GM18867 (cell line): ENCODE measurements at regions not wholly inside any gene's neighbourhood (a gene's known extent, or its start where the extent isn't known, plus 50 kb on each side); places are given as distances from the start of the nearest gene placed in this dataset.
A peak's percentile ranks its signal among the peaks of the same experiment; 100 is the strongest.
"Not testable (repeated sequence)": the region's sequence is repeated elsewhere in the genome, so short reads cannot be mapped to it uniquely, and the experiment has no call there.

Source experiments
- ATAC-seq: cut with Tn5 transposase; IDR thresholded peaks from one replicate; pipeline ENCODE4 v1.9.1; 2021; ENCODE audit warnings: mild to moderate bottlenecking, moderate library complexity; ENCODE audit not compliant: unreplicated experiment

DNA sequence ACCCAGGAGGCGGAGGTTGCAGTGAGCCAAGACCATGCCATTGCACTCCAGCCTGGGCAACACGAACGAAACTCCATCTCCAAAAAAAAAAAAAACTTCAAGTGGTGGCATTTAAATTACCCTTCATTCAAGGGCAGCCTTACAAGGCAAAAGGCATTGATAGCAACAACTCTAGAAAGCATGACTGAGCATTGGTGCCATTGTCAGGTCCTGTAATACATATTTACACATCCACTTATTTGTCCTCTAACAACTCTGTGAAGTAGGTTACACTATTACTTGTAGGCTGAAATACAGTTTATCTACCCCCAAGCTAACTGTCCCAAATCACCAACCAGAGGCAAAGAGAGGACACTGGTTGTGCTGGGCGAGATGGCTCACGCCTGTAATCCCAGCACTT lies 52.7 kb upstream of the LARP1 start:
- ATAC-seq = no peak

DNA sequence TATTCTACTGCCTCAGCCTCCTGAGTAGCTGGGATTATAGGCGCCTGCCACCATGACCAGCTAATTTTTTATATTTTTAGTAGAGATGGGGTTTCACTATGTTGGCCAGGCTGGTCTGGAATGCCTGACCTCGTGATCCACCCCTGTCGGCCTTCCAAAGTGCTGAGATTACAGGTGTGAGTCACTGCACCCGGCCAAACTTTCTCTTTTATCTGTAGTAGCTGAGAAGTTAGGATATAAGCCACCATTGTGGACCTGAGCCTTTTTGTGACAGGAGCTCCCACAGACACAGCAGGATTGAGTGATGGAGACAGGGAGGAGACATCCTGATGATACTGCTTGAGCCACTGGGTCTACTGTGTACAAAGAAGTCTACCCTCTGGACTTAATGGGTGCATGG lies 53.5 kb upstream of the LARP1 start:
- ATAC-seq = not testable (repeated sequence)

DNA sequence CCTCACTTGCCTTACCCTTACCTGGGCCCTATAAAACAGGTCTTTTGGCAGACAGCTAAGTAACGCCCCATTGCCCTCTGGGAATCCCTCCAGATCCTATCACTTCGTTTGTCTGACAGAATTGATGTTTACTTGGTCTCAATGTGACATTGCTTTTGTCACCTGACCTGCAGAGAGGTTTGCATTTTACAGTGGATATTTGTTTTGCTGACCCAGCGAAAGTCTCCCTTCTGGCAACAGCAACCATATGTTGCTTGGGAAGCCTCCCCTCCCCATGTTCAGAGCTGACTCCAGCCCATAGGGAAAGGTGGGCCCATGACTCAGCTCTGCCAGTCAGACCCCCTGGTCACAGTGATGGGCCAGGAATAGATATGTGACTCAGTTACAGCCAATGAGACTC lies 54.0 kb upstream of the LARP1 start:
- ATAC-seq = no peak

DNA sequence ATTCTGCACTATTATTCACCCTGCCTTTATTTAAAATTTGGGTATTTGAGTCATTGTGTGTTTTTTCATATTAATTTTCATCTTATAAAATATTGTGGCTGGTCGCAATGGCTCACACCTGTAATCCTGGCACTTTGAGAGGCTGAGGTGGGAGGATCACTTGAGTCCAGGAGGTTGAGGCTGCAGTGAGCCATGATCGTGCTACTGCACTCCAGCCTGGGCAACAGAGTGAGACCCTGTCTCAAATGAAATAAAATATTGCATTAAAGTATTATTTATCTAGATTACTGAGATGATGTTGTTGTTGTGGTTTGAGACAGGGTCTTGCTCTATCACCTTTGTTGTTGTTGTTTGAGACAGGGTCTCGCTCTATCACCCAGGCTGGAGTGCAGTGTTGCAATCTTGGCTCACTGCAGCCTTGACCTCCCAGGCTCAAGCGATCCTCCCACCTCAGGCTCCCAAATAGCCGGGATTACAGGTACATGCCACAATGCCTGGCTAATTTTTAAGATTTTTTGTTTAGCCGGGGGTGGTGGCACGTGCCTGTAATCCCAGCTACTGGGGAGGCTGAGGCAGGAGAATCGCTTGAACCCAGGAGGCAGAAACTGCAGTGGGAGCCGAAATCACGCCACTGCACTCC lies 54.8 kb upstream of the LARP1 start:
- ATAC-seq = not testable (repeated sequence)

DNA sequence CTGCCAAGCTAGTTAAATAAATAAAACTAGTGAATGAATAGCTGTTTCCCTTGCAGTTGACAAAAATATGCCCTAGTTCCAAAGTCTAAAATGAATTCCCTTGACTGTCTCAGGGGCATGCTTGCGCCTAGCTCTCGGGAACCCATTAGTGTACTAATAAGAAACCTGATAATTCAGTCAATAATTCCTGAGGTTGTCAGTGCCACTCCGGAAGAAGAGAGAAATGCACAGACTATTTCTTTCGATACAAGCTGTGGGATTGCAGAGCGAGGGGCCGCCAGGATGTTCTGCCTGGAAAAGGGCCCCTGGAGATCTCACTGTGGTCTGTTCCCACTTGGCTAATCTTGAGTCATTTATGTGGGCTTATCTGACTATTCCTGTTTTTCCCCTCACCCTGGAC lies 56.4 kb upstream of the LARP1 start:
- ATAC-seq = no peak

DNA sequence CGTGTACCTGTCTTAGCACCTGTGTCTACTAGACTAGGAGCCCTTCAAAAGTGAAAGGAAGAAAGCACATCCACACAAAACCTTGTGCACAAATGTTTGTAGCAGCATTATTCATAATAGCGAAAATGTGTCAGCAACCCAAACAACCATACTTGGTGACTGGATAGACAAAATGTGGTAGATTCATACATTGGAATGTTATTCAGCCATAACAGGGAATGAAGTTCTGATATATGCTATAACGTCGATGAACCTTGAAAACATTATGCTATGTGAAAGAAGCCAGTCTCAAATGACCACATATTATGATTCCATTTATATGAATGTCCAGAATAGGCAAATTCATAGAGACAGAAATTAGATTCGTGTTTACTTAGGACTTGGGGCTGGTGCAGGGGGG lies 57.8 kb upstream of the LARP1 start:
- no peak for ATAC-seq

DNA sequence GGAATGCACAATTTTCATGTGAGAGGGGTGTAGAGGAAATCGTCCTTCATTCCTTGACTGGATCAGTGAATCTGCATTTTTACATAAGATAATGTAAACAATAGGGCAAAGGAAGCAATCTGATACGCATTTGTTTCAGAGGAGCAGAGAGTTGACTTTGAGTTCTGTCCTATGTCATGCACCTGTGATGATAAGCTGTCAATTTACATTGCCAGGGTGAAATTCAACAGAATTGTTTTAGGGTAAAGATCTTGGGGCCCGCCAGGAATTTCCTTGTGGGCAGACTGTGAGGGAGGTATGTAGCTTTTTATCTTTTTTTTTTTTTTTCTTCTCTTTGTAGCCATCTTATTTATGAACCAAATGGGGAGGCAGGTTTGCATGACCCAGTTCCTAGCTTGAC lies 58.3 kb upstream of the LARP1 start:
- no peak for ATAC-seq

DNA sequence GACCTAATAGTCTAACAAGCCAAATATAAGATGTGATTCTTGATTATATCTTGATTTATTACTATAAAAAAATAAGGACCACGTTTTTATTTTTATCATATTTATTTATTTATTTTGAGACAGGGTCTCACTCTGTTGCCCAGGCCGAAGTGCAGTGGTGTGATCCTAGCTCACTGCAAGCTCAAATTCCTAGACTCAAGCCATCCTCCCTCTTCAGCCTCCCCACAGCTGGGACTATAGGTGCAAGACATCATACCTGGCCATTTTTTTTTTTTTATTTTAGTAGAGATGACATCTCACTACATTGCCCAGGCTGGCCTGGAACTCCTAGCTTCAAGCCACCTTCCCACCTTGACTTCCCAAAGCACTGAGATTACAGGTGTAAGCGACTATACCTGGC lies 61.0 kb upstream of the LARP1 start:
- ATAC-seq = no peak

DNA sequence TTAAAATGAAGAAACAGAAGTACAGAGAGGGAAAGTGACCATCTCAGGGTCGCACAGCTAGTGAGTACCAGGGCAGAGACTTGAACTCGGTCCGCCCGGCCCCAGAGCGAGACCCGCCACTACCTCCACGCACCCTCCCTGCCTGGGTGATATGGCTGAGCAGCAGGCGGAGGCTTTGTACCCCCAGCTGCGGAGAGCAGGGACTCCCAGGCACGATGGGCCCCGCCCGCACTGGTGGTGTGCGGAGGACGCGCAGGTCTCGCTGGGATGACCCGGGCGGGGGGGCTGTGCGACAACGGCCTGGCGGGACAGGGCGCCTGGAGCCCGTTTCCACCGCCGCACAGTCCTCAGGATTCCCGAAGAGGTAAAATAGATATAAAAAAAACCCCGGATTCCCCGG lies 64.7 kb upstream of the LARP1 start:
- ATAC-seq = no peak

DNA sequence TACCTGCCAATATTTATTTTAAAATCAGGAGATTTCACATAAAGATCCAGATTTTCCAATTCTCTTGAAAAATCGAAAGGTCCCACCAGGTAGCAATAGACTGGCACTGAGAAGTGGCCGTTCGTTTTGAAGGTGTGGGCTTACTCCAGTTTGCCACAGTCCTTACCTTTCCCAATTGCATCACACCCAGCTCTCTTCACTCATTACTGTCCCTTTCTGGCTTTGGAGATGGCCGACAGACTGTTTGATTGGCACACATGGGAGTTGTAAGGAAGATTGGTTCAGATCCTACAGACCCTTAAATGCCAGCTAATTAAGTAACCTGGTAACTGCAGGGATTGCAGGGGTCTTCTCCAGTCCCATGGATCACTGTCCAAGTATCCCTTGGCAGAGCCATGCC lies 68.7 kb upstream of the LARP1 start:
- ATAC-seq = no peak

DNA sequence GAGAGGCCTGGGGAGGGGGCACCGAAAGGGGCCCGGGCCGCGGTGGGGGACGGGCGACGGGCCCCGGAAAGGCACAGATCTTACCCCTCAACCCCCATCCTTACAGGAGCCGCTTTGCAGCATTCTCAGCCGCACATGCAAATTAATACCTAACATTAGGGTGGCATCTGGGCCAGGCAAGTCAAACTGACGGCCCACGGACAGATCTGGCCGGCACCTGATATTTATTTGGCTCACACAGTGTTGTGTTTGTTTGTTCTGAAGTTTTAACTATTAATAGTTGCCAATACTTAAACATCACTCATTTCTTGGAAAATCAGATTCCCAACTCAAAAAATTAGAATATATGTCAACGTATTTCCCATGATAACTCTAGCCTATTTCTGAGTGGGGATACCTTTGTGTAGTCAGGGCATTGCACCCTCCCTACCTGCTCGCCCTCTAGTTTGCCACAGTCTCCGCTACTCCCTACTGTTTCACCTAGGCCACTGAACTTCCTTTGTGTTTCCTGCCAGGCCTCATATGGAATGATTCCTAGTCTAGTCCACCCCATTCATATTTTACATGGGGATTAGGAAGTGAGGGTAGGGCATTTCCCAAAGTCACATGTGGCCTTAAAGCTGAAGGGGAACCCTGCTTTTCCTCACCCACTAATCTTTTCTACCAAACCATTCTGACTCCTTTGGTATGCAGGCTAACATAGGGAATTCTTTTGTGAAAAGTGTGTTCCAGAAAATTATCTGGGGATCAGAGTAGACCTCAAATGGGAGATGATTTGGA lies 71.9 kb upstream of the LARP1 start:
- ATAC-seq = peak; percentile 70

DNA sequence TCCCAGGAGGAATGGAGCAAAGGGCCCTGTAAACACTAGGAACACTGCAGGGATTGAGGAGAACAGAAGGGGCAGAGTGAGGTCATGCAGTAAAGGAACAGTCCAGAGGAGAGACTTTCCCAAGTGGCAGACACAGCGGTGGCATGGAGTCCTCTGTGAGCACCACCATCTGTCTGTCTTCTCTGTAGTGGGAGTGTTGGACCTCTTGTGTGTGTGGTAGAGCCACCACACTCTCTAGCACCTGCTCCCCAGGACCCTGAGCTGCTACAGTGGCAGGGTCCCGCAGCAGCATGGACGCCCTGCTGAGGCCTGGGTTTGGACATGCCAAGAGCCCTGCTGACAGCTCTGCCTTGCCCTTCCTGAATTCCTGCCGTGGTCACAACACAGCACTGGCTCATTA lies 75.7 kb upstream of the LARP1 start:
- no peak for ATAC-seq

DNA sequence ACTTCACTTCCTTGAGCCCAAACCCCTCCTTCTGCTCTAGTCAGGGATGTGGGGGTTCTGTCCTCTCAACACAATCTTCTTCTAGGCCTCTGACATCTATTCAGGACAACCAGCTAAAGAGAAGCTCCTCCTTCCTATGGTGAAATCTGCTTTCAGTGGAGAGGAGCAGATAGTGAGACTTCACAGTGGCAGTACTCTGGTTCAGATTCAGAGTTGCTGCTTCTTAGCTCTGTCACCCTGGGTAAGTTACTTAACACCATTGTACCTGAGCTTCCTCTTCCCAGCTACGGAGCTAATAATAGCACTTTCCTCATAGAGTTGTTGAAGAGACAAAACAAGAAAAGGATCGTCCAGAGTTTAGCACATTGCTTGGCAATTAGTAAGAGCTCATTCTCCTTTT lies 77.3 kb upstream of the LARP1 start:
- ATAC-seq = no peak

DNA sequence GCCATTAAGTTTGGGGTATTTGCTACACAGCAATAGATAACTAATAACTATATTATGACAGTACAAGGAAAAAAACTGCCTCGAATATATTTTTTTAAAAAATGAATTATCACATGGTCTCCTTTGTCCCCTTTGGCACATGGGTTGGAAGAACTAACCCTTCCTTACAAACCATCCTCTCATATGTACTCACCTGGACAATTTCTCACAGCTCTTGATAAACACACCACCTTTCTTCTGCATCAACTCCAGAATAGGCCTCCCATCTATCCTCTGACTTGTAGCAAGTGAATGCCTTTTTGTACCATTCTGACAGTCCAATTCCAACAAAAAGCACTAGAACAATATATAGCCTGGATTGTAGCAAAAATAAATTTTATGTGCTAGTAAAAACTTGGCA lies 78.7 kb upstream of the LARP1 start:
- ATAC-seq = no peak

DNA sequence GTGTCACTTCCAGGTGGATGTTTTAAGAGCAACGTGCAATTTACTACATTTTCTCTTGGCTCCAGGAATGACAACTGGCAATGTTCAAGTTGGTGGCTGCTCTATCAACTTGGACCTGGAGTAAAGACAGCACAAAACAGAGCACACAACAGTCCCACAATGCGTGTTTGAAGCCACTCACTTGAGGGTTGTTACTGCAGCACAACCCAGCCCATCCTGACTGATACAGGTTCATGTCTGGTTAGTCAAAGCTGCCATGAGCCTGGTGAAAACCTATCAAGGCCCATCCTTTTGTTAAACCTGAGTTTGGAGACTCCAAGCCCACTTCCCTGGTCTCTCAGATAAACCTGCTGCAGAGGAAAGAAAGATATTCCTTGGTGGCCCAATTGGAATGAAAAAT lies 81.1 kb upstream of the LARP1 start:
- no peak for ATAC-seq

DNA sequence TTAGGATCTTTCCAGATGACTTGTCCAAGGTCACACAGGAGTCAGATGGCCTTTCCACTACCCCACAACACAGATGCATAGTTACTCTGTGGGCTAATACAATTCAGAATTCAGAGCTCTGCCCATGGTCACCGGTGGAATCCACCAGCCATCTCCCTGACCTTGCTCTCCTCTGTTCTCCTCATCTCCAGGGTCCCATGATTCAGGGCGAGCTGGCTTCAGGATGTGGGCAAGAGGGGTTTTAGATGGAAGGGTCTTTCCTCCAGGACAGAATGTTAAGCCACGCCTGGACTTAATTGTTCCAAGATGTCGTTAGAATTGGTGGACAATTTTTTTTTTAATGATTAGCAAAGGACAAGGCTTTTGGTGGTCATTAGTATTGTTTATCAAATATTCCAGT lies 81.7 kb upstream of the LARP1 start:
- ATAC-seq = no peak

DNA sequence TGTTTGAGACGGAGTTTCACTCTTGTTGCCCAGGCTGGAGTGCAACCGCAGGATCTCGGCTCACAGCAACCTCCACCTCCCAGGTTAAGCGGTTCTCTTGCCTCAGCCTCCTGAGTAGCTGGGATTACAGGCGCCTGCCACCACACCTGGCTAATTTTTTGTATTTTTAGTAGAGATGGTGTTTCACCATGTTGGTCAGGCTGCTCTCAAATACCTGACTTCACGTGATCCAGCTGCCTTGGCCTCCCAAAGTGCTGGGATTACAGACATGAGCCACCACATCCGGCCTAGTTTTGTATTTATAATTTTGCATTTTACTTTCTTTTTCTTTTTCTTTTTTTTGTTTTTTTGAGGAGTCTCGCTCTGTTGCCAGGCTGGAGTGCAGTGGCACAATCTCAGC lies 85.3 kb upstream of the LARP1 start:
- ATAC-seq = not testable (repeated sequence)

DNA sequence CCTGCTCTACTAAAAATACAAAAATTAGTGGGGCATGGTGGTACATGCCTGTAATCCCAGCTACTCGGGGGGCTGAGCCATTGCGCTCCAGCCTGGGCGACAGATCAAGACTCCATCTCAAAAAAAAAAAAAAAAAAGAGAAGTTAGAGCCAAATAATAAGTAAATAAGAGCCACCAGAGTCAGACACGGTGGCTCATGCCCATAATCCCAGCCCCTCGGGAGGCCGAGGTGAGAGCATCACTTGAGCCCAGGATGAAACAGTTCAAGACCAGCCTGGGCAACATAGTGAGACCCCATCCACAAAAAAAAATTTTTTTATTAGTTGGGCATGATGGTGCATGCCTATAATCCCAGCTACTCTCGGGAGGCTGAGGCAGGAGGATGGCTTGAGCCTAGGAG lies 85.8 kb upstream of the LARP1 start:
- ATAC-seq = no peak

DNA sequence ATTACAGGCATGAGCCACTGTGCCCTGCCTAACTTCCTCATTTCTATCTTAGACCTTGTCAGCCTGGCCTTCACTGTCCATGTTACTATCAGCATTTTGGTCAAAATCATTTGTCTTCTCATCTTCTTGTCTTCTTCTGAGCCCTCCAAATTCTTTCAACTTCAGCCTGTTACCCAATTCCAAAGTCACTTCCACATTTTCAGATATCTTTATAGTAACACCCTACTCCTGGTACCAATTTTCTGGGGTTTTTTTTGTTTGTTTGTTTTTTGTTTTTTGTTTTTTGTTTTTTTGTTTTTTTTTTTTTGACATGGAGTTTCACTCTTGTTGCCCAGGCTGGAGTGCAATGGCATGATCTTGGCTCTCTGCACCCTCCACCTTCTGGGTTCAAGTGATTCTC lies 90.3 kb upstream of the LARP1 start:
- ATAC-seq = no peak

DNA sequence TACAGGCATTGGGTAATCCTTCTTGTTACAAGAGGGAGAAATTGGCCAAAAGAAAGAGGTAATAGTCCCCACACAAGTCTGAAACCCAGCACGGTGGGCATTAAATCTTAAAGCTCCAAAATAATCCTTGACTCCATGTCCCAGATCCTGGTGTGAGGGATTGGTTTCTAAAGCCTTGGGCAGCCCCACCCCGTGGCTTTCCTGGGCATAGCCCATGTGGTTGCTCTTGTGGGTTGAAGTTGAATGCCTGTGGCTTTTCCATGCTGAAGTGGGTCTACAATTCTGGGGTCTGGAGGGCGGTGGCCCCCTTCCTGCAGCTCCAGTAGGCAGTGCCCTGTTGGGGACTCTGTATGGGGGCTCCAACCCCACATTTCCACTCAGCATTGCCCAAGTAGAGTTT lies 91.8 kb upstream of the LARP1 start:
- ATAC-seq = no peak

DNA sequence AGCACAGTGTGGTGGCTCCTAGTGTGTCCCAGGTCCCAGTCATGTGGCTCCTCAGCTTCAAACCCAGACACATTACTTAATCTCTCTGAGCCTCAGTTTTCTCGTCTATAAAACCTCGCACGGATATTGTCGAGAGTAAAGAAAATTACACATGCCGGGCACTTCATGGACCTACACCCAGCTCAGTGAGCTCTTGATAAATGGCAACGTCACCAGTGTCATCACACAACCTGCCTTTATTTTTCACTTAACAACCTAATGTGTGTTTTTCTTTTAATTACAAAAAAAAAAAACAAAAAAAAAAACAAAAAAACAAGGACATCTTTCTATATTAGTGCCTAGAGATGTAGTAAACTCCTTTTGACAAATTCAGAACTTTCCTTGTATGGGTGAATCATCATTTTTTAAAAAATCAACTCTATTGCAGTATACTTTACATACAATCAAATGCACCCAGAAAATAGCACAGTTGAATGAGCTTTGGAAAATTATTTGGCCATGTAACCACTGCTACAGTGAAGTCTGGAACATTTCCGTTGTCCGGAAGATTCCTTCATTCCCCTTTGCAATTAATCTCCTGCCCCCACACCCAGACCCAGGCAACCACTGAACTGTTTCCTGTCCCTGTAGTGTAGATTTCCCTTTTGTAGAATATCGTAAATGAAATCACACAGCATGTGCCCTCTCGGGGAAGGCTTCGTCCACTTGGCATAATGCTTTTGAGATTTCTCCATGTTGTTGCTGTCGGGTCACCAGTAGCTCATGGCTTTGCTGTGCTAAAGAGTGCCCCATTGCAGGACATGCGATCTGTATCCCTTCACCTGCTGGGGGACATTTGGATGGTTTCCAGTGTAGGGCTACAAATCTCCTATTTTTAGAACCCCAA lies 100.4 kb upstream of the LARP1 start:
- ATAC-seq = no peak
